SK-N-SH (cell line): ENCODE measurements at regions not wholly inside any gene's neighbourhood (a gene's known extent, or its start where the extent isn't known, plus 50 kb on each side); places are given as distances from the start of the nearest gene placed in this dataset.

Experiments used
- CTCF ChIA-PET: fragments of 300-600, 350-600 bp; formaldehyde crosslinking; extraction: SDS; loops from one replicate; lab custom pipeline; 2021; lab: Yijun Ruan, JAX
- POLR2A ChIA-PET: fragments of 350-600 bp; sonication (Branson Sonifier 250); formaldehyde crosslinking; extraction: SDS; loops from one replicate; lab custom pipeline; 2020; ENCODE audit warnings: antibody characterized with exemption, inconsistent platforms; lab: Yijun Ruan, JAX
- DNase-seq: peaks from one replicate; pipeline ENCODE4 v3.0.0; 2012
- H2AFZ ChIP-seq: fragments of 200-600 bp; sonication (generic); 2 replicates; pipeline ENCODE4 v1.8.1; 2016; ENCODE audit warnings: antibody characterized with exemption, mild to moderate bottlenecking, low read depth
- H3F3A ChIP-seq: fragments of 200-600 bp; sonication (generic); replicated peaks from 2 replicates; pipeline ENCODE3; 2016; ENCODE audit warnings: antibody characterized with exemption, mild to moderate bottlenecking; ENCODE audit not compliant: insufficient read depth
- H3K27ac ChIP-seq, 2 experiments: fragments of 200-500 bp in 1 of 2; fragments of 200-600 bp in 1 of 2; sonication (Bioruptor generic) in 1 of 2; sonication (generic), shearing (Covaris generic) in 1 of 2; 2 replicates each; pipeline versions ENCODE4 v1.5.1 to v1.6.1; 2014 to 2016; ENCODE audit warnings: low read depth in 2 of 2, inconsistent platforms in 1 of 2, low read length in 1 of 2, mild to moderate bottlenecking in 1 of 2, mixed read lengths in 1 of 2
- H3K27me3 ChIP-seq: fragments of 200-600 bp; sonication (generic), shearing (Covaris generic); 2 replicates; pipeline ENCODE4 v1.6.1; 2016; ENCODE audit warnings: mixed run types; ENCODE audit not compliant: insufficient read depth
- H3K36me3 ChIP-seq, 2 experiments: fragments of 200-500 bp in 1 of 2; fragments of 200-600 bp in 1 of 2; sonication (Bioruptor generic) in 1 of 2; sonication (generic) in 1 of 2; replicated peaks in 1 of 2; 2 replicates each; pipeline versions ENCODE3 to v1.5.1; 2014 to 2016; ENCODE audit warnings: low read length in 1 of 2, mild to moderate bottlenecking in 1 of 2; ENCODE audit not compliant: insufficient read depth in 2 of 2, control insufficient read depth in 1 of 2
- H3K4me1 ChIP-seq, 2 experiments: fragments of 200-500 bp in 1 of 2; fragments of 200-600 bp in 1 of 2; sonication (Bioruptor generic) in 1 of 2; sonication (generic), shearing (Covaris generic) in 1 of 2; 2 replicates each; pipeline versions ENCODE4 v1.5.1 to v1.6.1; 2014 to 2016; ENCODE audit warnings: low read depth in 1 of 2, low read length in 1 of 2, mixed run types in 1 of 2; ENCODE audit not compliant: insufficient read depth in 2 of 2, control insufficient read depth in 1 of 2
- H3K4me2 ChIP-seq: fragments of 200-600 bp; sonication (generic), shearing (Covaris generic); 2 replicates; pipeline ENCODE4 v1.6.1; 2017; ENCODE audit warnings: mixed run types
- H3K4me3 ChIP-seq, 2 experiments: fragments of 200-500 bp in 1 of 2; fragments of 200-600 bp in 1 of 2; sonication (Bioruptor generic) in 1 of 2; sonication (generic), shearing (Covaris generic) in 1 of 2; 2 replicates each; pipeline versions ENCODE4 v1.5.1 to v1.8.1; 2014 to 2016; ENCODE audit warnings: low read depth in 2 of 2, inconsistent platforms in 1 of 2, low read length in 1 of 2, mild to moderate bottlenecking in 1 of 2, mixed read lengths in 1 of 2, moderate library complexity in 1 of 2
- H3K79me2 ChIP-seq: fragments of 200-600 bp; sonication (generic); 2 replicates; pipeline ENCODE4 v1.8.1; 2017; ENCODE audit warnings: mild to moderate bottlenecking; ENCODE audit not compliant: insufficient read depth
- H3K9ac ChIP-seq: fragments of 200-600 bp; sonication (generic); 2 replicates; pipeline ENCODE4 v1.6.1; 2017; ENCODE audit warnings: mixed run types
- H3K9me2 ChIP-seq: fragments of 200-600 bp; sonication (generic); 2 replicates; pipeline ENCODE4 v1.6.1; 2017; ENCODE audit warnings: mixed run types
- H3K9me3 ChIP-seq: fragments of 200-600 bp; sonication (generic); 2 replicates; pipeline ENCODE4 v1.6.1; 2017; ENCODE audit warnings: mixed run types, mild to moderate bottlenecking, moderate library complexity
- H4K20me1 ChIP-seq: fragments of 200-600 bp; sonication (generic); 2 replicates; pipeline ENCODE4 v1.6.1; 2017; ENCODE audit warnings: mild to moderate bottlenecking, mixed run types; ENCODE audit not compliant: insufficient read depth
- CHD2 ChIP-seq: fragments of 150-350 bp; IDR thresholded peaks from 2 replicates; pipeline ENCODE4 v1.6.1; 2018; ENCODE audit warnings: low read length; ENCODE audit not compliant: partially characterized antibody
- ELF1 ChIP-seq: IDR thresholded peaks from 2 replicates; pipeline ENCODE4 v1.4.0; 2012
- FOXM1 ChIP-seq: IDR thresholded peaks from 2 replicates; pipeline ENCODE4 v1.4.0; 2012; ENCODE audit warnings: low read depth, mild to moderate bottlenecking
- MEF2A ChIP-seq: IDR thresholded peaks from 2 replicates; pipeline ENCODE4 v1.4.0; 2012; ENCODE audit warnings: low read depth, borderline replicate concordance
- NFIC ChIP-seq: IDR thresholded peaks from 2 replicates; pipeline ENCODE4 v1.4.0; 2012; ENCODE audit warnings: borderline replicate concordance
- RXRA ChIP-seq: IDR thresholded peaks from 2 replicates; pipeline ENCODE4 v1.4.0; 2012; ENCODE audit warnings: low read depth, mild to moderate bottlenecking, borderline replicate concordance
- SIN3A ChIP-seq: IDR thresholded peaks from 2 replicates; pipeline ENCODE4 v1.6.1; 2012; ENCODE audit warnings: low read depth, mild to moderate bottlenecking, low read length, moderate library complexity, borderline replicate concordance
- TEAD4 ChIP-seq: IDR thresholded peaks from 2 replicates; pipeline ENCODE4 v1.4.0; 2012; ENCODE audit warnings: mild to moderate bottlenecking, borderline replicate concordance; ENCODE audit not compliant: insufficient read depth
- WGBS: methylation state at CpG from one replicate; pipeline ENCODE4 v1.1.6; 2017; ENCODE audit warnings: low lambda C conversion rate; 5-methylcytosine and 5-hydroxymethylcytosine counted together
- TF ChIP-seq, protein P1 (sequence below): IDR thresholded peaks from 2 replicates; pipeline ENCODE4 v1.4.0; 2012; ENCODE audit warnings: low read depth, borderline replicate concordance

GRCh38 chr2:206886696-206887095 lies 52.6 kb upstream of the CPO start (continued):
- TF ChIP-seq, protein P1, sequence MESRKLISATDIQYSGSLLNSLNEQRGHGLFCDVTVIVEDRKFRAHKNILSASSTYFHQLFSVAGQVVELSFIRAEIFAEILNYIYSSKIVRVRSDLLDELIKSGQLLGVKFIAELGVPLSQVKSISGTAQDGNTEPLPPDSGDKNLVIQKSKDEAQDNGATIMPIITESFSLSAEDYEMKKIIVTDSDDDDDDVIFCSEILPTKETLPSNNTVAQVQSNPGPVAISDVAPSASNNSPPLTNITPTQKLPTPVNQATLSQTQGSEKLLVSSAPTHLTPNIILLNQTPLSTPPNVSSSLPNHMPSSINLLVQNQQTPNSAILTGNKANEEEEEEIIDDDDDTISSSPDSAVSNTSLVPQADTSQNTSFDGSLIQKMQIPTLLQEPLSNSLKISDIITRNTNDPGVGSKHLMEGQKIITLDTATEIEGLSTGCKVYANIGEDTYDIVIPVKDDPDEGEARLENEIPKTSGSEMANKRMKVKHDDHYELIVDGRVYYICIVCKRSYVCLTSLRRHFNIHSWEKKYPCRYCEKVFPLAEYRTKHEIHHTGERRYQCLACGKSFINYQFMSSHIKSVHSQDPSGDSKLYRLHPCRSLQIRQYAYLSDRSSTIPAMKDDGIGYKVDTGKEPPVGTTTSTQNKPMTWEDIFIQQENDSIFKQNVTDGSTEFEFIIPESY, result no peak
- TF ChIP-seq CHD2 (no peak), MEF2A (no peak), SIN3A (no peak), NFIC (no peak), TEAD4 (no peak), FOXM1 (no peak), RXRA (no peak)

DNA sequence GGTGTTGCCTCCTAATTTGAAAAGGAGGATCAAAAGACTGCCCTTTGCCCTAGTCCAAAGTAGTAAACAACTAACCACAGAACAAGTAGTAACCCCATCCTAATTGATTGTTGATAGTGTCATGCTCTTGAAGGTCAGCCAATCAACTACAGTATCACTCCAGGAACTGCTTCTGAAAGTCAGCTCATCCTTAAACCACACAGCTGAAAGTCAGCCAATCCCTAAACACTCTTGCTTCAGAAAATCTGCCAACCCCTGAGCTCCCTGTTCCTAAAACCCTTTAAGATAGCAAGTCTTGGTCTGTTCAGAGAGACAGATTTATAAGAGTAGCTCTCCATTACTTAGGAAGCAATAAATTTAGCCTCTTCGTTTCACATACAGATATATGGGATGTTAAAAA lies 51.6 kb upstream of the CPO start:
- no peaks in the 10 kb centered on the region for H3K36me3 ChIP-seq
- no peak for TF ChIP-seq ELF1
- TF ChIP-seq, all 33 proteins: peak for 0
- CTCF ChIA-PET, result no interaction called here
- no peak for DNase-seq
- no peak overlapping the region for H3K4me3 ChIP-seq
- no peaks in the 10 kb centered on the region for H3K9me3 ChIP-seq
- H3K27me3 ChIP-seq, result no peaks in the 10 kb centered on the region
- H3K4me1 ChIP-seq, result no peaks in the 10 kb centered on the region
- H3K4me2 ChIP-seq, result no peak overlapping the region
- 14% methylated on average over 1 of the region's 1 CpG for WGBS
- no peak overlapping the region for H2AFZ ChIP-seq
- POLR2A ChIA-PET, result no interaction called here
- H3F3A ChIP-seq, result no peaks in the 10 kb centered on the region
- H3K79me2 ChIP-seq, result no peaks in the 10 kb centered on the region
- H3K9me2 ChIP-seq, result no peaks in the 10 kb centered on the region
- H3K9ac ChIP-seq, result no peak overlapping the region
- H3K27ac ChIP-seq, result no peak overlapping the region
- H4K20me1 ChIP-seq, result no peaks in the 10 kb centered on the region
